Activated naive CD8-positive, alpha-beta T cell treated with anti-CD3 and anti-CD28 coated beads, Interleukin-2, amount 10 ng/mL, durations not matched to agents 7 days and 5 days (primary cell): ENCODE measurements at regions not wholly inside any gene's neighbourhood (a gene's known extent, or its start where the extent isn't known, plus 50 kb on each side); places are given as distances from the start of the nearest gene placed in this dataset.
"Not testable (repeated sequence)": the region's sequence is repeated elsewhere in the genome, so short reads cannot be mapped to it uniquely, and the experiment has no call there.

Experiments used
- ATAC-seq: fragments of 150-1000 bp; cut with Tn5 transposase; one replicate; pipeline ENCODE4 v1.10.0; 2021; ENCODE audit warnings: low read depth, moderate library complexity
- POLR2A ChIA-PET: fragments of 350-600 bp; sonication (Branson Sonifier 250); formaldehyde crosslinking; loops from one replicate; lab custom pipeline; 2021; ENCODE audit warnings: antibody characterized with exemption; lab: Charles Lee
- DNase-seq: peaks from one replicate; pipeline ENCODE4 v3.0.0; 2021
- H3K27ac Mint-ChIP-seq: one replicate; pipeline ENCODE4 v1.8.0; 2022; ENCODE audit warnings: mild to moderate bottlenecking, mixed read lengths
- H3K27me3 Mint-ChIP-seq: one replicate; pipeline ENCODE4 v1.8.0; 2022; ENCODE audit warnings: mild to moderate bottlenecking, moderate library complexity, mixed read lengths
- H3K36me3 Mint-ChIP-seq: one replicate; pipeline ENCODE4 v1.8.0; 2021; ENCODE audit warnings: mild to moderate bottlenecking, mixed read lengths
- H3K4me1 Mint-ChIP-seq: one replicate; pipeline ENCODE4 v1.8.0; 2021; ENCODE audit warnings: mixed read lengths
- H3K4me3 Mint-ChIP-seq: one replicate; pipeline ENCODE4 v1.8.0; 2022; ENCODE audit warnings: mild to moderate bottlenecking, moderate library complexity, mixed read lengths
- H3K9me3 Mint-ChIP-seq: one replicate; pipeline ENCODE4 v1.8.0; 2021; ENCODE audit warnings: mixed read lengths

- no peaks in the 10 kb centered on the region for H3K4me1 Mint-ChIP-seq
- H3K27ac Mint-ChIP-seq = no peak overlapping the region
- POLR2A ChIA-PET = no interaction called here
- no peak overlapping the region for H3K4me3 Mint-ChIP-seq
- DNase-seq (no peak), ATAC-seq (no peak)
- peaks cover 5% of the 10 kb centered on the region for H3K27me3 Mint-ChIP-seq
- peaks cover 1% of the 10 kb centered on the region for H3K9me3 Mint-ChIP-seq
- no peaks in the 10 kb centered on the region for H3K36me3 Mint-ChIP-seq
These were observed 408.1 kb upstream of the TMTC1 start for GRCh38 chr12:30191696-30192455.

DNA sequence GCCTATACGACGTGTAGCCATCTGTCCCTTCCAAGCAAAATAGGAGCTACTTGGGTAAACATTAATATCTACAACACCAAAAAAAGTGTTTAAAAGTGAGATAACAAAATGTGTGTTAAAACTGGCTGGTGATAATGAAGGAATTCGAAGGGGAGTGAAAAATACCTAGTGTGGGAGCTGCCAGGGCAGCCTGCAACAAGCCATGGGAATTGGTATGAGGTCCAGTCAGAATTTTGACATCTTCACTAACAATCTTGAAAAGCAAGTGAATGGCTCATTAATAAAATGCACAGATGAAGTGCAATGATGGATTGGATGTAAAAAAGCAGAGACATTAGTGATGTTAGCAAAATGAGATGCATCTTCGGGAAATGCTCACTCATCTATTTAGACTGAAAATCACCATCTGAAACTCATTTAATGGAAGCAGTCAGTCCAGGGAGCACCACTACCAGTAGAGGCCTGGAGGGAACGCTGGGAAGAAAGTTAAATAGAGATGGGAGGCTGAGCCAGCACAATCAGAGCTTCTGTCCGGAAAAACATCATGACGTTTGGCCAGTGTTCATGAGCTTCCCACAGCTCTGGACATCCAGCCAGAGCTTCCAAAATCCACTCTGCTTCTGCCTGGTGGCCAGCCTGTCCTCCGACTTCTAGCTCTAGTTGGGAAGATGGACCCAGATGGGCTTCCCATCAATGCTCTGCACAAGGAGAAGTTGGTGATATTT is 405.0 kb upstream of the TMTC1 start:
- DNase-seq (no peak), ATAC-seq (no peak)
- H3K27me3 Mint-ChIP-seq = no peaks in the 10 kb centered on the region
- no peak overlapping the region for H3K4me3 Mint-ChIP-seq
- H3K9me3 Mint-ChIP-seq = no peaks in the 10 kb centered on the region
- no peaks in the 10 kb centered on the region for H3K36me3 Mint-ChIP-seq
- no peak overlapping the region for H3K27ac Mint-ChIP-seq
- H3K4me1 Mint-ChIP-seq = no peaks in the 10 kb centered on the region
- POLR2A ChIA-PET = no interaction called here

DNA sequence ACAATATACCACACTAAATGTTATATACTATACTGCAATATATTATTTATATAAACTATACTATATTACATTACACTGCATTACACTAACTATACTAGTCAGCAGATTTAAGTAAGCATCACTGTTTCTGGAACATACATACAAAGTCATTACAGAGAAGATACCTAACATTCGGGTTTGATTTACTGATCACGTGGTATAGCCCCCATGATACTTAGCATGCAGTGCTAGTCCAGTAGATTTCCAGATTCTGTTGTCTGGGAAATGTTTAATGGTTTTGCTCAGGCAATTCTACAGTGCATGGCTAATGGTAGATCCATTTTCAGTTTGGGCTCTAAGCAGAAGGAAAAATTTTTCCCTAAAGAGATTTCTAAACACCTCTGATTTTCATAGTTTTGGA is 403.7 kb upstream of the TMTC1 start:
- Mint-ChIP-seq H3K4me1 (no peaks in the 10 kb centered on the region), H3K9me3 (no peaks in the 10 kb centered on the region), H3K36me3 (no peaks in the 10 kb centered on the region), H3K27ac (no peak overlapping the region), H3K4me3 (no peak overlapping the region), H3K27me3 (no peaks in the 10 kb centered on the region)
- POLR2A ChIA-PET = no interaction called here
- ATAC-seq = no peak
- no peak for DNase-seq

DNA sequence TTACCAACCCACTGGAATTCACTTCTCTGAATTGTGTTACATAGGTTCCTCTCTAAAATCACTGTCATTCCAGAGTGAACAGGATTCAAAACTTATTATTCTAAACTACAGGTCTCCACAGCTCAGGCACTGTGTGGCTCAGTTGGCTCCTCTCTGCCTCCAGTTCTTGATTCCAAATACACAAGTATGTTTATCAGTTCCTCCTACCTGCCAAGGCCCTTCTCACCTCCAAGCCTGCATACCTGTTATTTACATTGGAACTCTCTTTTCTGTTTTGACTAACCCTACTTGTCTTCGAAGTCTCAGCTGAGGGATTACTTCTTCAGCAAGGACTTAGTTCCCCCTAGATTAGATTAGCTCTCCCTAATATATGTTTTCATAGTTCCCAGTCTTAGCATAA is 397.6 kb upstream of the TMTC1 start:
- ATAC-seq (no peak), DNase-seq (no peak)
- Mint-ChIP-seq H3K27ac (no peak overlapping the region), H3K9me3 (no peaks in the 10 kb centered on the region), H3K36me3 (no peaks in the 10 kb centered on the region), H3K27me3 (no peaks in the 10 kb centered on the region), H3K4me3 (no peak overlapping the region), H3K4me1 (no peaks in the 10 kb centered on the region)
- POLR2A ChIA-PET = no interaction called here

DNA sequence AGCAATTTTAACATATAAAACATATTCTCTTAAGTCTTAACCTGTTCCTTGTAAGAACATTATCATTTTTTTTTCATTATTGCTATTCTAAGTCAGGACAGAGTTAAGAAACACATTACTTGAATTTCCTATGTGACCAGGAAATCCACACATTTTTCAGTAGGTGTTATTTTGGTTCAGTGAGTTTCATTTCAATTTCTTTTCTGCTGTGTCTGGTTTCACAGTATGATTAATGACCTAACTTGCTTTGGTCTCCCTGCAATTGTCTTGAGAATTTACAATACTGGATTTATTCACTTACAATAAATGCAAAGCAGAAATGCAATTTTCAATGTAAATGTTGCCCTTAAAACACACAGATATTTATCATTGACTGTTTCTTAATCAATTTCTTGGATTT is 396.9 kb upstream of the TMTC1 start:
- H3K27me3 Mint-ChIP-seq = no peaks in the 10 kb centered on the region
- H3K36me3 Mint-ChIP-seq = no peaks in the 10 kb centered on the region
- DNase-seq (no peak), ATAC-seq (no peak)
- POLR2A ChIA-PET = no interaction called here
- H3K27ac Mint-ChIP-seq = no peak overlapping the region
- no peaks in the 10 kb centered on the region for H3K4me1 Mint-ChIP-seq
- H3K9me3 Mint-ChIP-seq = no peaks in the 10 kb centered on the region
- H3K4me3 Mint-ChIP-seq = no peak overlapping the region

GRCh38 chr12:30178916-30179315 is 395.2 kb upstream of the TMTC1 start:
- Mint-ChIP-seq H3K27me3 (no peaks in the 10 kb centered on the region), H3K27ac (no peak overlapping the region), H3K9me3 (no peaks in the 10 kb centered on the region), H3K36me3 (no peaks in the 10 kb centered on the region), H3K4me3 (no peak overlapping the region), H3K4me1 (no peaks in the 10 kb centered on the region)
- POLR2A ChIA-PET = no interaction called here
- ATAC-seq (no peak), DNase-seq (no peak)

DNA sequence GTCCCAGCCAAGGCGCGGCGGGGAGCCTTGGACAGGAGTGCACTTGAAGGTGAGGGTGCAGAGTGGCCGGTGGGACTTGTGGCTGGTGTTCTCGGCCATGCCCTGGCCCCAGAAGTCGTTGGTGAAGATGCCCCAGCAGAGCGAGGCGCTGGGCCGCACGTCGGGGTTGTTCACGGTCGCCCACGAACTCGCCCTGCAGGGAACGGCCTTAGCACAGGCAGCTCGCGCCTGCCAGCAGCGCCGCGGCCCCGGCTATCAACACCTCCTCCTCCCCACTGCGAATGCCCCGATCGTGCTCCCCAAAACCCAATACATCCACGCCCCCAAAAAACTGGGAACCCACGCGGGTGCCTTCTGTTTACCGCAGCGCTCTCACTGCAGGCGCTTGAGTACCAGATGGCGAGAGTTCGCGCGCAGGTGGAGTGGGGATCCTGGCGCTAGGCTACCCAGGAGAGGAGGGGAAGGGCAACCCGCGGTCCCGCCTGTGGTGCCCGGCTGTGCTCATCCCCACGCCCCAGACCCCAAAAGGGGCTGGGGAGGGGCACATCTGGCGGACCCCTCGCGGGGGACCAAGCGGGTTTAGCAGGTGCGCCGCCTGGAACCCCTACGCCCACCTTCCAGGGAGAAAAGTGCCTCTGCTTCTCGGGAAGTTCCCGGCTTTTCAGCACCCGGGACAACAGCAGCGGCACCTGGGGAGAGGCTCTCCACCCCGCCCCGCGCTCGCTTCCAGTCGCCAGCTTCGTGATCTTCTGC is 386.3 kb upstream of the TMTC1 start:
- Mint-ChIP-seq H3K27ac (no peak overlapping the region), H3K27me3 (peaks cover 16% of the 10 kb centered on the region), H3K9me3 (no peaks in the 10 kb centered on the region), H3K4me1 (no peaks in the 10 kb centered on the region), H3K4me3 (no peak overlapping the region), H3K36me3 (no peaks in the 10 kb centered on the region)
- no peak for ATAC-seq
- no peak for DNase-seq
- POLR2A ChIA-PET = no interaction called here

- DNase-seq (no peak), ATAC-seq (no peak)
- Mint-ChIP-seq H3K36me3 (no peaks in the 10 kb centered on the region), H3K4me1 (no peaks in the 10 kb centered on the region), H3K27me3 (peaks cover 14% of the 10 kb centered on the region), H3K9me3 (no peaks in the 10 kb centered on the region), H3K4me3 (no peak overlapping the region), H3K27ac (no peak overlapping the region)
- POLR2A ChIA-PET = no interaction called here
These were observed 382.5 kb upstream of the TMTC1 start for GRCh38 chr12:30166006-30166795.

- H3K4me3 Mint-ChIP-seq = no peak overlapping the region
- H3K9me3 Mint-ChIP-seq = no peaks in the 10 kb centered on the region
- ATAC-seq (no peak), DNase-seq (no peak)
- H3K27me3 Mint-ChIP-seq = peaks cover 2% of the 10 kb centered on the region
- no peak overlapping the region for H3K27ac Mint-ChIP-seq
- no peaks in the 10 kb centered on the region for H3K4me1 Mint-ChIP-seq
- POLR2A ChIA-PET = no interaction called here
- no peaks in the 10 kb centered on the region for H3K36me3 Mint-ChIP-seq
These were observed 380.9 kb upstream of the TMTC1 start for GRCh38 chr12:30164382-30165318.

GRCh38 chr12:30156833-30157232 is 373.1 kb upstream of the TMTC1 start:
- H3K27me3 Mint-ChIP-seq, DNase-seq, POLR2A ChIA-PET, H3K4me3 Mint-ChIP-seq, H3K4me1 Mint-ChIP-seq, H3K9me3 Mint-ChIP-seq, H3K27ac Mint-ChIP-seq, H3K36me3 Mint-ChIP-seq, ATAC-seq: not testable (repeated sequence)

DNA sequence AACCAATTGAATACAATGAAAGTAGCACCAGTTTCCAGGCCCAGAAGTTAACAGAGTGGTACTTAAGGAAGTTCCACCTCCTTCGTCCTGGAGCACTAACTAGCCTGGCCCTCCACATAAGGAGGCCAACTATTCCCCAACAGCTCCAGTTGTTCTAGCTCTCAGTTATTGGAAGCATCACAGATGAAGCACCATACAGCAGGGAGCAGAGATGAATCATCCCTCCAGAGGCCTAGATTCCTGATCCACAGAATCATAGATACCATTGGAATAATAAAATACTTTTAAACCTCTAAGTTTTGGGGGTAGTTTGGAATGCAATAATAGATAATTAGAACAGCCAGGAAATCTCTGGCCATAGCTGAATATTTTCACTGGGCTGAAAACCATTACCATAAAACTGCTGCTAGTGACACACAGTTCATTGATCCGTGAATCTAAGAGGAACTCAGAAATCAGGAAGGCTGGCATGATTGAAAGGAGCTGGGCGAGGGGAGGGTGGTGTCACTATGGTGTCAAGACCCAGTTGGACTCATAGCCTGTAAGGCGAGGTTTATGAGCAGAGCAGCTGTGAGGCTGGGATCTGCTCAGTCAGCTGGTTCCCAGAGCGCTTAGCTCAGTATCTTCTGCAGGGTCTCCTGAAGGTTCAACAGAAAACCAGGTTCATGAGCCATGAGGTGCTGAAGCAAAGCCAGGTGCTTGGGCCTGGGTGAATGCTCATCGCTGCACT is 371.4 kb upstream of the TMTC1 start:
- Mint-ChIP-seq H3K36me3 (no peaks in the 10 kb centered on the region), H3K27ac (no peak overlapping the region), H3K4me3 (no peak overlapping the region), H3K4me1 (no peaks in the 10 kb centered on the region), H3K27me3 (no peaks in the 10 kb centered on the region), H3K9me3 (peaks cover 5% of the 10 kb centered on the region)
- ATAC-seq (no peak), DNase-seq (no peak)
- POLR2A ChIA-PET = no interaction called here

DNA sequence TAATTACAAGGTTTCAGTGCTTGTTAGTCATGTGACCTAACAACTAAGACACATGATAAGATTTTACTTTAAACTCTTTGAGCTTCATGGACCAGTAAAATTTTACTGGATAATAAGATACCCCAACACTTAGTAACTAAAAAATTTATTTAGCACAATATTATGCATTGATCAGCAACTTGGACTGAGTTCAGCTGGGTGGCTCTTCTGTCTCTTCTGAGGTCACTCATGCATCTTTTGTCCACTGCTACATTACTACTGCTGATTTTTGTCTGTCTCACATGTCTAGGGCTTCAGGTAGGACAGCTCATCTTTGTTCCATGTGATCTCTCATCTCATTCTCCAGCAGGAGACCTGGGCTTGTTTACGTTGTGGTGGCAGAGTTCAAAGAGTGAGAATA is 370.2 kb upstream of the TMTC1 start:
- ATAC-seq (no peak), DNase-seq (no peak)
- H3K27me3 Mint-ChIP-seq = no peaks in the 10 kb centered on the region
- H3K4me1 Mint-ChIP-seq = no peaks in the 10 kb centered on the region
- POLR2A ChIA-PET = no interaction called here
- no peaks in the 10 kb centered on the region for H3K36me3 Mint-ChIP-seq
- H3K9me3 Mint-ChIP-seq = peaks cover 5% of the 10 kb centered on the region
- H3K4me3 Mint-ChIP-seq = no peak overlapping the region
- no peak overlapping the region for H3K27ac Mint-ChIP-seq
